HepG2 (cell line): ENCODE measurements at regions not wholly inside any gene's neighbourhood (a gene's known extent, or its start where the extent isn't known, plus 50 kb on each side); places are given as distances from the start of the nearest gene placed in this dataset.

Experiments
- ATAC-seq: fragments of 200-7000 bp; cut with Tn5 transposase; 3 replicates; pipeline ENCODE4 v1.9.1; 2020; ENCODE audit warnings: mild to moderate bottlenecking, moderate library complexity
- BruUV-seq: library from RNA; stranded (reverse); fragments of 400-500 nt; replicated peaks from 2 replicates; lab custom pipeline; 2021; lab: Mats Ljungman, UMichigan
- CTCF ChIA-PET: fragments of 300-600 bp; formaldehyde crosslinking; extraction: SDS; loops from one replicate; lab custom pipeline; 2021; ENCODE audit warnings: low total read pairs, inconsistent platforms, low intra/inter-chr PET ratio; lab: Yijun Ruan, JAX
- POLR2A ChIA-PET: fragments of 350-600 bp; sonication (Branson Sonifier 250); formaldehyde crosslinking; loops from one replicate; lab custom pipeline; 2020; ENCODE audit warnings: antibody characterized with exemption, inconsistent platforms; lab: Yijun Ruan, JAX
- DNase-seq: peaks from one replicate; pipeline ENCODE4 v3.0.0-alpha.2; 2015; ENCODE audit warnings: low spot score
- FAIRE-seq: peaks from 3 replicates; lab custom pipeline; 2011; peaks lifted over from hg19 to GRCh38; lab: Jason Lieb, UNC
- H2AFZ ChIP-seq: one replicate; pipeline ENCODE4 v1.6.1; 2011; ENCODE audit warnings: low read length, inconsistent platforms
- H3K27ac ChIP-seq: fragments of 300-600 bp; 3 replicates; pipeline ENCODE4 v1.8.0; 2011; ENCODE audit warnings: mixed run types, mild to moderate bottlenecking, mixed read lengths, low read length, inconsistent platforms; ENCODE audit not compliant: insufficient read depth; ENCODE audit errors: extremely low read length
- H3K27me3 ChIP-seq, 2 experiments: fragments of 200-600 bp in 1 of 2; 2 replicates in 1 of 2; 3 replicates in 1 of 2; pipeline versions ENCODE4 v1.6.0 to v1.8.0; 2011; ENCODE audit warnings: low read length in 2 of 2, mild to moderate bottlenecking in 2 of 2, moderate library complexity in 2 of 2, inconsistent platforms in 1 of 2; ENCODE audit not compliant: insufficient read depth in 2 of 2, control insufficient read depth in 1 of 2
- H3K36me3 ChIP-seq, 2 experiments: fragments of 200-600 bp in 1 of 2; replicated peaks in 1 of 2; 2 replicates in 1 of 2; 3 replicates in 1 of 2; pipeline versions ENCODE4 v1.5.1 to v1.8.0; 2011; ENCODE audit warnings: low read length in 2 of 2, inconsistent platforms in 1 of 2; ENCODE audit not compliant: insufficient read depth in 2 of 2, control insufficient read depth in 1 of 2
- H3K4me1 ChIP-seq: 2 replicates; pipeline ENCODE4 v1.5.1; 2012; ENCODE audit warnings: low read length, inconsistent platforms; ENCODE audit not compliant: insufficient read depth
- H3K4me2 ChIP-seq: 2 replicates; pipeline ENCODE4 v1.6.0; 2011; ENCODE audit warnings: low read depth, low read length, inconsistent platforms
- H3K4me3 ChIP-seq, 3 experiments: fragments of 200-600 bp in 1 of 3; sonication (generic), shearing (Covaris generic) in 1 of 3; replicated peaks in 1 of 3; 2 replicates each; pipeline ENCODE4 v1.5.1; 2011 to 2016; ENCODE audit warnings: low read length in 3 of 3, inconsistent platforms in 2 of 3, low read depth in 2 of 3, mild to moderate bottlenecking in 2 of 3, control low read depth in 1 of 3, mixed read lengths in 1 of 3; ENCODE audit not compliant: insufficient read depth in 1 of 3
- H3K79me2 ChIP-seq: one replicate; pipeline ENCODE4 v1.6.1; 2011; ENCODE audit warnings: low read length, inconsistent platforms; ENCODE audit not compliant: insufficient read depth
- H3K9ac ChIP-seq: 2 replicates; pipeline ENCODE4 v1.6.0; 2011; ENCODE audit warnings: mild to moderate bottlenecking, low read depth, low read length, inconsistent platforms; ENCODE audit not compliant: insufficient read depth
- H3K9me3 ChIP-seq: 2 replicates; pipeline ENCODE4 v1.5.1; 2012; ENCODE audit warnings: mild to moderate bottlenecking, low read length
- H4K20me1 ChIP-seq: 2 replicates; pipeline ENCODE4 v1.6.0; 2011; ENCODE audit warnings: inconsistent platforms, mild to moderate bottlenecking, low read length, moderate library complexity; ENCODE audit not compliant: insufficient read depth
- ARID2 ChIP-seq: sonication (generic); formaldehyde crosslinking; IDR thresholded peaks from 2 replicates; pipeline ENCODE4 v1.8.1; 2022; ENCODE audit warnings: mild to moderate bottlenecking, missing genetic modification reagents, borderline replicate concordance
- BRD4 ChIP-seq: sonication (generic); formaldehyde crosslinking; IDR thresholded peaks from 2 replicates; pipeline ENCODE4 v1.4.0; 2020; ENCODE audit warnings: missing genetic modification reagents
- CBFB ChIP-seq: sonication (generic); formaldehyde crosslinking; IDR thresholded peaks from 2 replicates; pipeline ENCODE4 v1.4.0; 2020; ENCODE audit warnings: missing genetic modification reagents
- JUNB ChIP-seq: sonication (generic); formaldehyde crosslinking; IDR thresholded peaks from 2 replicates; pipeline ENCODE4 v1.8.0; 2022; ENCODE audit warnings: missing genetic modification reagents, mild to moderate bottlenecking, borderline replicate concordance
- KDM1A ChIP-seq: IDR thresholded peaks from 2 replicates; pipeline ENCODE4 v1.6.1; 2016; ENCODE audit warnings: missing compliant biosample characterization
- MAFK ChIP-seq, 2 experiments: IDR thresholded peaks in 1 of 2; conservative IDR thresholded peaks in 1 of 2; 2 replicates each; pipeline ENCODE4 v1.6.1; 2011; ENCODE audit warnings: improper control_type of control experiment in 2 of 2, low read length in 2 of 2
- NBN ChIP-seq: fragments of 450-650 bp; conservative IDR thresholded peaks from 2 replicates; pipeline ENCODE4 v1.6.1; 2017
- RBAK ChIP-seq: sonication (generic); formaldehyde crosslinking; IDR thresholded peaks from 2 replicates; pipeline ENCODE4 v1.5.1; 2020; ENCODE audit warnings: mild to moderate bottlenecking, missing genetic modification reagents
- SIX1 ChIP-seq: sonication (generic); formaldehyde crosslinking; IDR thresholded peaks from 2 replicates; pipeline ENCODE4 v1.4.0; 2020; ENCODE audit warnings: missing genetic modification reagents, borderline replicate concordance
- SPEN ChIP-seq: sonication (generic); formaldehyde crosslinking; IDR thresholded peaks from 2 replicates; pipeline ENCODE4 v1.5.1; 2020; ENCODE audit warnings: low read depth, mild to moderate bottlenecking, missing genetic modification reagents
- TEAD2 ChIP-seq: sonication (generic); formaldehyde crosslinking; IDR thresholded peaks from 2 replicates; pipeline ENCODE4 v1.9.0; 2021; ENCODE audit warnings: missing genetic modification reagents
- ZNF670 ChIP-seq: sonication (generic); formaldehyde crosslinking; IDR thresholded peaks from 2 replicates; pipeline ENCODE4 v1.8.0; 2022; ENCODE audit warnings: mild to moderate bottlenecking, missing genetic modification reagents, borderline replicate concordance
- WGBS: methylation state at CpG from one replicate; pipeline ENCODE4 v1.1.6; 2017; ENCODE audit warnings: low lambda C conversion rate; 5-methylcytosine and 5-hydroxymethylcytosine counted together
- in situ Hi-C: cut with HindIII; loops from 2 replicates; pipeline ENCODE4 v1.10.0; 2017; ENCODE audit warnings: low pct_unique_long_range_greater_than_20kb; ENCODE audit not compliant: extremely low pct_ligation_motif_present
- intact Hi-C: fragments of 100-400 bp; cut with micrococcal nuclease; formaldehyde crosslinking; loops from one replicate; pipeline ENCODE4 v1.10.0; 2022; ENCODE audit not compliant: unreplicated experiment

DNA sequence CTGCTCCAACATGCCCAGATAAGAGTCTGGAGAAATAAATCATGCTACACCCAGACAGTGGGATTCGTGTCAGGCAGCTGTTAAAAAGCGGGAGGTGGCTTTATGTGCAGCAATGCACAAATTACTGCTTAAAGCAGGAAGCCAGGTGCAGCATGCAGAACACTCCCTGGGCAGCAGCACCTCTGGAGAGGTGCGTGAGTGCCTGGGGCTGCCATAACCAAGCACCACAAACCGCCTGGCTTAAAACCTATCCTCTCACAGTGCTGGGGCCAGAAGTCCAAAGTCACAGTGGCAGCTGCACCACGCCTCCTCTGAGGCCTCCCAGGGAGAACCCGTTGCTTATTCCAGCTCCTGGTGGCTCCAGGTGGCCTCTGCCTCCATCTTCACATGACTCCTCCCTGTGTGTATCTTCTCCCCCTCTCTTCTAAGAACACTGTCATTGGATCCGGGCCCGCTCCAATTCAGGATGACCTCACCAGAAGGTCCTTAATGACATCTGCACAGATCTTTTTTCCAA, 115.6 kb downstream of the SIK1 start (continued):
- no peak for TF ChIP-seq NBN
- no peak for TF ChIP-seq ARID2 (CRISPR knock-in tag)
- no peak for TF ChIP-seq JUNB
- TF ChIP-seq ZNF670 (CRISPR knock-in tag): no peak
- TF ChIP-seq RBAK (CRISPR knock-in tag): peak; percentile 30; the same call in 1 of the 2 replicates
- no peak for TF ChIP-seq TEAD2
- TF ChIP-seq BRD4 (CRISPR knock-in tag): no peak
- TF ChIP-seq CBFB (CRISPR knock-in tag): no peak
- no peak for TF ChIP-seq SIX1 (CRISPR knock-in tag)
- no peak for TF ChIP-seq SPEN (CRISPR knock-in tag)

DNA sequence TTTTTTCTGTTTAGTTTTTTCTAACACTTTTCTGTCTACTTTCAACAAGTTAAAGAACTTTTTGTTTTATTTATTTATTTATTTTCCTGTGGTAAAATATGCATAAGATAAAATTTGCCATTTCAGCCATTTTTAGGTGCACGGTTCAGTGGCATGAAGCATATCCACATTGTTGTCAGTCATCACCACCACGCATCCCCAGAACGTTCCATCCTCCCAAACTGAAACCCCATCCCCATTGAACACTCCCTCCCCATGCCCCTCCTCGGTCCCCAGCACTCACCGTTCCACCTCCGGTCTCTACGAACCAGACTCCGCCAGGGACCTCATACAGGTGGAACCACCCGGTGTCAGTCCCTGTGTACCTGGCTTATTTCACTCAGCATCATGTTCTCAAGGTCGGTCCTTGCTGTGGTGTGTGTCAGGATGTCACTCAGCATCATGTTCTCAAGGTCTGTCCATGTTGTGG, 118.1 kb downstream of the SIK1 start:
- in situ Hi-C loops: no loop called here
- Histone ChIP-seq H3K79me2 (no peaks in the 10 kb centered on the region), H3K4me2 (no peak overlapping the region), H3K36me3 (no peaks in the 10 kb centered on the region), H3K9me3 (no peaks in the 10 kb centered on the region)
- TF ChIP-seq KDM1A (no peak), MAFK (conservative IDR thresholded peaks at IDR 0.05 in 1 of 2, IDR thresholded peaks at IDR 0.05 in 1 of 2; ENCODE audit: low read length in 2 of 2) (peak; percentile 1 to 54; a peak in 2 of 4 replicates)
- TF ChIP-seq, all 625 proteins: peak for 1
- FAIRE-seq: no peak
- DNase-seq: no peak
- no peaks in the 10 kb centered on the region for H4K20me1 ChIP-seq
- H2AFZ ChIP-seq: no peak overlapping the region
- intact Hi-C loops: no loop called here
- peaks cover 75% of the 10 kb centered on the region for H3K4me1 ChIP-seq
- CTCF ChIA-PET: no interaction called here
- no peak overlapping the region for H3K4me3 ChIP-seq
- no peak overlapping the region for H3K27ac ChIP-seq
- no peak overlapping the region for H3K9ac ChIP-seq
- peaks cover 0 to 5% of the 10 kb centered on the region in 2 experiments; a peak in 4 of 5 replicates for H3K27me3 ChIP-seq
- no TSS peak for BruUV-seq
- POLR2A ChIA-PET: no interaction called here
- no peak for ATAC-seq
- WGBS: 88% methylated on average over 10 of the region's 10 CpGs
